ENCODE measurements at regions not wholly inside any gene's neighbourhood (a gene's known extent, or its start where the extent isn't known, plus 50 kb on each side); places are given as distances from the start of the nearest gene placed in this dataset.

DNA sequence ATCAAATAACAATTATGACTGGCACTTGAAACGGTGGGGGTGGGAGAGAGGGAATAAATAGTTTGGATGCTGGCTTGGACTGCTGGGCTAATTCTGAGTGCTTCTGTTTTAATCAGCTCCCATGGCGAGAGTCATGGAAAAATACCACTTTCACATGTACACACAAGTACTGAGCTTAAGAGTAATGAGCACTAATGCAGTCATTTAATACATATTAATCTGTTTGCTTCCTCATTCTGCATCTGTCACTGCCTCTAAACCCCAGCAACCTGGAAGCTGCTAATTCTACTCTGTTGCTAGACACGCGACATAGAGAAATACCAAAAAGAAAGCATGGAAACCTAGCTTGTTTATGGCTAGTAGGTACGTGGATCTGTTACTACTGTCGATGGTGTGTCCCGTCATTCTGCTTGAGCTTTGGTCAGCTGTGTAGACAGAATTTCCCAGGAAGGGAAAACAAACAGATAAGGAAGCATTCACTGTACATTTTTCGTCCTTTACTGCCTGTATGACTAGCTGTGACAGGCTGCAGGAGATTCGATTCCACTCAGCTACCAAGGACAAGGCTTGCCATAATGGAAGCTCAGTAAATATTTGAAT lies 238.8 kb downstream of the BAMBI start:
- no peak overlapping the region for H3K27ac ChIP-seq
- TF ChIP-seq, protein P1, sequence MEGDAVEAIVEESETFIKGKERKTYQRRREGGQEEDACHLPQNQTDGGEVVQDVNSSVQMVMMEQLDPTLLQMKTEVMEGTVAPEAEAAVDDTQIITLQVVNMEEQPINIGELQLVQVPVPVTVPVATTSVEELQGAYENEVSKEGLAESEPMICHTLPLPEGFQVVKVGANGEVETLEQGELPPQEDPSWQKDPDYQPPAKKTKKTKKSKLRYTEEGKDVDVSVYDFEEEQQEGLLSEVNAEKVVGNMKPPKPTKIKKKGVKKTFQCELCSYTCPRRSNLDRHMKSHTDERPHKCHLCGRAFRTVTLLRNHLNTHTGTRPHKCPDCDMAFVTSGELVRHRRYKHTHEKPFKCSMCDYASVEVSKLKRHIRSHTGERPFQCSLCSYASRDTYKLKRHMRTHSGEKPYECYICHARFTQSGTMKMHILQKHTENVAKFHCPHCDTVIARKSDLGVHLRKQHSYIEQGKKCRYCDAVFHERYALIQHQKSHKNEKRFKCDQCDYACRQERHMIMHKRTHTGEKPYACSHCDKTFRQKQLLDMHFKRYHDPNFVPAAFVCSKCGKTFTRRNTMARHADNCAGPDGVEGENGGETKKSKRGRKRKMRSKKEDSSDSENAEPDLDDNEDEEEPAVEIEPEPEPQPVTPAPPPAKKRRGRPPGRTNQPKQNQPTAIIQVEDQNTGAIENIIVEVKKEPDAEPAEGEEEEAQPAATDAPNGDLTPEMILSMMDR (conservative IDR thresholded peaks at IDR 0.05), result no peak
- TF ChIP-seq ZFX (IDR thresholded peaks at IDR 0.05), result no peak

DNA sequence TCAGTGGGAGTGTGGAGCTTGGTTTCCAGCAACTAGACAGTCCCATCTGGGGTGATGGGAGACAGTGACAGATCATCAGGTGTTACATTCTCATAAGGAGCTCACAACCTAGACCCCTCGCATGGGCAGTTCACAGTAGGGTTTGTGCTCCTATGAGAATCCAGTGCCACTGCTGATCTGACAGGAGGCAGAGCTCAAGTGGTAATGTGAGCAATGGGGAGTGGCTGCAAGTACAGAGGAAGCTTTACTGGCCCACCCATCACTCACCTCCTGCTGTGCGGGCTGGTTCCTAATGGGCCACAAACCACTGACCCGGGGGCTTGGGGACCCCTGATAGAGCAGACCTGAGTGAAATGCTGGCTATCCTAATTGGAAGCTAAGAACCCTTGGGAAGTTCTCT lies 242.8 kb downstream of the BAMBI start:
- no peak for TF ChIP-seq ZFX (IDR thresholded peaks at IDR 0.05)
- TF ChIP-seq, protein P1 (conservative IDR thresholded peaks at IDR 0.05), result no peak
- no peak overlapping the region for H3K27ac ChIP-seq

DNA sequence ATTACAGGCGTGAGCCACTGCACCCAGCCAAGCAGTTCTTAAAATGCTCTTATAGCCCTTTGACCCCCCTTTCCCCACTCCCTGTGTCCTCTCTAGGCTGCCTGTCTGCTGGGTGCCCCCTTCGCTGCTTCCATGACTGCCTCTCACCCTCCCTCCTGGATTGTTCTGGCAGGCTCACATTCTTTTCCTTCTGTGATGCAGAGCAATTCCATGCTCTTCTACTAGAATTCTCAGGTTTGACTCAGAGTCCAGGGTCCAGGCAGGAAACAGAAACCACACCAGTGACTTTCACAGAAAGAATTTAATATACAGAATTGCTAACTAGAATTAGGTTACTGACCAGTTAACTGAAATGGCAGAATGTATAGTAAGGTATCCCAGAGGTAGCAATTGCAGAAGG lies 244.8 kb downstream of the BAMBI start:
- no peak overlapping the region for H3K27ac ChIP-seq
- no peak for TF ChIP-seq ZFX (IDR thresholded peaks at IDR 0.05)
- TF ChIP-seq, protein P1 (conservative IDR thresholded peaks at IDR 0.05), result no peak

DNA sequence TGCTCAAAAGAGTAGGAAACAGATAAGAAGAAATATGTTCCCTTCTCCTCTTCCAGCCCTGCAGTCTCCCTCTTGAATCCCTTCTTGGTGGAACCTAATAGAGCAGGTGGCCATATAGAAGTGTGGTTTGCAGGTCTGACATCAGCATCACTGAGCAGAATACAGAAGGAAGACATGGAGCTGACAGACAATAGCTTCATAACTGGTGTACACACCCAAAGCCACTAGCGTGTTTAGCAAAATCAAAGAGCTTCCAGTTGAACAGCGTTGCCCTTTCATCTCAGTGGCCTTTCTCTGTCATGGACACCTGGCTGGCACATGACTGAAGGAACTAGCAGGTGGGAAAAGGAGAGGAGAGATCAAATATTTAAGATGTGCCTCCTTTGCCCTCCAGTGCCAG lies 245.5 kb downstream of the BAMBI start:
- TF ChIP-seq, protein P1 (conservative IDR thresholded peaks at IDR 0.05), result no peak
- TF ChIP-seq ZFX (IDR thresholded peaks at IDR 0.05), result no peak
- H3K27ac ChIP-seq, result no peak overlapping the region

DNA sequence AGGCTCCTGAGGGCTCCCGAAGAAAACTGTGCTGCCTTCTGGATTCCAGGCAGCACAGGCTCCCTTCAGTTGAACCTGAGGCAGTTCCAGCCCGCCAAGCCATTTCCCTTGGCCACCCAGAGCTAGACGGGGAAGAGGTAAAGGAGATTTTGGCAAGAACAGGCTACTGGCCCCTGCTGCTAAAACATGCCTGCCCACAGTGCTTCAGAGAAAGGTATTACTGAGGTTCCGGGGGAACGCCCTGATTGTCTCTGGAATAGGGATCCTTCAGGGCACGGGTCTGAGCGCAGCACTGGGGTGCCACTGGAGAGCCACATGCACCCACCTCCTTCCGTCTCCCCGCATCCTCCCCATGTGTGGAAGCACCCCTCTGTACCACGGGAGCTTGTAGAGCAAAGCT lies 247.4 kb downstream of the BAMBI start:
- TF ChIP-seq, protein P1 (conservative IDR thresholded peaks at IDR 0.05), result no peak
- TF ChIP-seq ZFX (IDR thresholded peaks at IDR 0.05), result no peak

DNA sequence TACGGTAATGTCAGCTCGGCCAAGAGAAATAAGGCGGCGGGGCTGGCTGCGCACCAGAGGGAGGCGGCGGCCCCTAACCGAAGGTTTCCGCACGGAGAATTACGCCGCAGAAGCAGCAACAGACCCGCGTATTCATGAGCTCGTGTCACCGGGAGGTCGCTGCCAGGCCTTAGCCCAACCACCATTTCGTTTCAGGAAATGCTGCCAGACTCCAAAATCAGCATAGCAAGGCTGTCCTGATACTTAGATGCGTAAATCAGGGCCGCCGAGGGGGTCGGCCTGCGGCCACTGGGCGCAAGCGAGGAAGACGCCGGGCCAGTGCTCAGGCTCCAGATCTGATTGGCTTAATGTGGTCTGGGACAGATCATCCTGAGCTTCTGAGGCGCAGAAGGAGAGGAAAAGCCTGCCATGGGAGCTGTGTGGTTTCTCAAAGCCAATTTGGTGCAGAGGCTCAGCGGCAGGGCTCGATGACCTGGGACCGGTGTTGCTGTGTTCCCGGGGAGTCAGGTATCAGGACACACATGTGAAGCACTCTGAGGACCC lies 247.9 kb downstream of the BAMBI start:
- H3K27ac ChIP-seq, result no peak overlapping the region
- TF ChIP-seq, protein P1 (conservative IDR thresholded peaks at IDR 0.05), result no peak
- TF ChIP-seq ZFX (IDR thresholded peaks at IDR 0.05), result no peak

More for the DNA sequence above, 247.4 kb downstream of the BAMBI start:
- no peak overlapping the region for H3K27ac ChIP-seq

DNA sequence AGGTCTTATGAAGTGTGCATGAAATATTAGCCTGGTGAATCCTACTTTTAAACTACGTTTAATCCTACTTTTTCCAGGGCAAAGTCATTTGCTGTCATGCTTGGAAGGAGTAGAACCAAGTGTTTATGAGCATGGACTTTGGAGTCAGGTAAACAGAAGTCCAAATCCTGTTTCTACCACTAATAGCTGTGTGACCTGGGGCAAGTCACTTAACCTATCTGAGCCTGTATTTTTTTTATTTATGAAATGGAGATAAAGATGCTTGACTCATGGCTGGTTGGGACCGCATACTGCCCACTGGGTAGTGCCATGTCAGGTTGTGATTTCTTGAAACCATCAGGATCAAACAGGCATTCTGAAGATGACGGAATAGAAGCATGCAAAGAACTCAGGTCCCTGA lies 249.6 kb downstream of the BAMBI start:
- TF ChIP-seq, protein P1 (conservative IDR thresholded peaks at IDR 0.05), result no peak
- TF ChIP-seq ZFX (IDR thresholded peaks at IDR 0.05), result no peak
- H3K27ac ChIP-seq, result no peak overlapping the region
